Fibroblast of skin of left biceps (primary cell): ENCODE measurements at regions not wholly inside any gene's neighbourhood (a gene's known extent, or its start where the extent isn't known, plus 50 kb on each side); places are given as distances from the start of the nearest gene placed in this dataset.

Source experiments
- DNase-seq, 2 experiments: peaks; one replicate each; pipeline ENCODE4 v3.0.0-alpha.2; 2013; ENCODE audit warnings: low read depth in 2 of 2

DNA sequence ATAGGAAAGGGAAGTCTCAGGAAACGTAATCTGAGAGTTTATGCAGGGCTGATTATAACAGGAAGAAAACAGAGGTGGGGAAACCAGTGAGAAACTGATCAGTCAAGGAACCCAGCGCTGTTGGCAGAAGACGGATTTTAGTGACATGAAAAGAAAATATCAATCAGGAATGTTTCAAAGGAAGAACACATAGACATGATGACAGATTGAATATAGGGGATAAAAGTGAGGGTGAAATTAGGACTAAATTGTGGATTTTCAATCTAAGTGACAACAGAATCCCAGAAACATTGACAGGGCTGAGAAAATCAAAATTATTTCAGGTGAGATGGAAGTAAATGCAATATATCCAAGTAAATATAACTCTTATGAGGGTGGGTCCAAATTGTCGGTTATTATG is 199.8 kb upstream of the CCDC150 start:
- no peak for DNase-seq

DNA sequence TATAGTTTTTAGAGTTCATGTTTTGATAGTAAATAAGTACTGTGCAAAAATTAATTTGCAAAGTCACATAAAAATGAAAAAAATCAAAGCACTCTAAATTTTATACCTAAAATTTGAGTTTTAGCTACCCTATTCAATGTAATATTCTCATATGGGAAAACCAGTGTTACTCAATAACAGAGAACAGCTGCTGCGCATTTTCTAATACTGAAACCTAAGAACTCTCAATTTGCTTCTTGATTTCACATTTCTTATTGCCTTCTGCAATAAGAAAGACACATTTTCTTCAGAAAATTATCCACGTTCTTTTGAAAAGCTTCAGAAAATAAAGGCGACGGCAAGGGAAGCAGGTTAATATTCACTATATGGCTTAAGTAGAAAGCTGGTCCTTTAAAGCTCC is 199.1 kb upstream of the CCDC150 start:
- no peak for DNase-seq

DNA sequence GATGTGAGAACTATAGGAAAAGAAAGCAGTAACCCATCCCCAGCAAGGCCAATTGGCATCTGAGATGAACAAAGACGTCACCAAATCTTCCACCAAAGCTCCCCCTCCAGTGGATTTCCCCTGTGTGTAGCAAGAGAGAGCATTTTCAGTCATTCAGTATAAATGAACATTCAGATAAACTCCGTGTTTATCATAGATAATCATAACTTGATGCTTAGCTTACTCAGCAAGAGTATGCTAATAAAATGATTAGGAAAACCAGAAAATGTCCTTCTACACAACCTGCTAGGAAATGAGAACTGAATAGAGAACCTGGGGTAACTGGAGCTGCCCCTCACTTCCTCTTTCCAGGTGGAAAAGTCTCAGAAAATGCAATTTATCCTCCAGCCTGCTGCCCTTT is 198.0 kb upstream of the CCDC150 start:
- DNase-seq = no peak

DNA sequence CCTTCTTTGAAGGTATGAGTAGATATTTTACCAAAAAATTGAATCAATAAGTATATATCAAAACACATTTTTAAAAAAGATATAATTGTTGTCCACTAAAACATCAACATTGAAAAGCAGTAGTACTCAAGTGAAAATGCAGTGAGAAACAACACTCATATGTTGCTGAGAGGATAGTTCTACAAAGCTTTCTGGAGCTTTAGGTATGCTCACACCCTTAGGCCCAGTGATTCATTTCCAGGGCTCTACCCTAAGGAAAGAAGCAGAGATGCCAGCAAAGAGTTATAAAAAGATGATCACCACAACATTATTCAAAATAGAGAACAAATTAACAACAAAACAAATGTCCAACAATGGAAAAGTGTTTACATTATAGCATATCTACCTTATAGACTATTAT is 197.3 kb upstream of the CCDC150 start:
- DNase-seq = no peak

DNA sequence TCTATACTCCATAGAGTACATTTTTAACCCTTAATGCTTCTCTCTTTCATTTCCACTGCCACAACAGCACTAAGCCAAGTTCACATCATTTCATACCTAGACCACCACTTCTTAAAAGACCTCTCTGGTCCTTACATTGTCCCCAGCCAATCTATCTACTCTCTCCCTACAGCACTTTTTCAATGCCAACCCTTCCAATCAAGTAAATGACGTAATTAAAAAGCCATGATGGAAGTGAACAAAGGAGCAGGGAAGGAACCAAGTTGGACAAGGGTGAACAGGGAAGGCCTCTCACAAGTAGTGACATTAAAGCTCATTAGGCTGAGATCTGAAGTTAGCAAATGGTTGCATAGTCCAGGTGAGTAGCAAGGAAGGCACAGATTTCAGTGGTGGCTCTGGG is 195.1 kb upstream of the CCDC150 start:
- no peak for DNase-seq

DNA sequence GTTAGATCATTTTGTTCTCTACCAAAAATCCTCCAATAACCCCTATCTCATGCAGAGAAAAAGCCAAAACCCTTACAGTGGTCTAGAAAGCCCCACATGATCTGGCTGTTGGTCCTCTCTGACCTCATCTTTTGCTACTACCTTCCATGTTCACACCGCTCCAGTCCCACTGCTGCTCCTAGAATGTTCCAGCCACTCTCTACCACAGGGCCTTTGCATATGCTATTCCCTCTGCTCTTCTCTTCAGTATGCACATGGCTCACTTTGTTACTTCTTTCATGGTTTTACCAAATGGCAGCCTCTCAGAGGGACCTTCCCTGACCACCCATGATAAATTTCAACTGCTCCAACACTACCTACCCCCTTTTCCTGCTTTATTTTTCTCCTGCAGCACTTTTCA is 193.5 kb upstream of the CCDC150 start:
- no peak for DNase-seq

DNA sequence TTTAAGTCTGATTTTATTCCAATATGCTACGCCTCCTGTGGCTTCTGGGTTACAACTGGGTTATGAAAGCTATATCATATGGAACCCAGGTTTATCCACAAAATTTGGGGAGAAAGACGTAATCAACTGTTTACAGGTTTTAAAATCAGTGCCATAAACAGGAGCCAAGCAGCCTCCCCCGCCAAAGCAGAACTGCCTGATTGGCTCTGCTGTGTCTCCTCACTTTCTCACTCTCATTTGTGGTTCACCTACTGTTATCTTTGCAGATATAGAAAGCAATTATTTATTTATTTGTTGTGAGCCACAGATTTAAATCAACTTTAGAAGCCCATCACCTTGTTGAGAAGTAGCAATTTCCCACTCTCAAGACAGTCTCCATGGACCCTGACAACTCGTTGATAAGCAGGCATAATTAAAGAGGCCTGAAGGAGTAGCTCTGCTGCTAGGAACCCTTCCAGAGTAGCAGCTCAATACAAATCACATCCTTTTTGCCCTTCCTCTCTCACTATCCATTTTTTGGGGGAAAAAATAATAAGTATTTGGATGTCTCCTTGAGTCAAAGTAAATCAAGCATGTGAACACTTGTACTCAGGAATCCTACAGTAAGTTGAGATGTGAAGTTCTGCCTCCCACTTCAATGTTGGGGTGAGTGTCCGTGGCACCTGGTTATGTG is 191.0 kb upstream of the CCDC150 start:
- no peak for DNase-seq

DNA sequence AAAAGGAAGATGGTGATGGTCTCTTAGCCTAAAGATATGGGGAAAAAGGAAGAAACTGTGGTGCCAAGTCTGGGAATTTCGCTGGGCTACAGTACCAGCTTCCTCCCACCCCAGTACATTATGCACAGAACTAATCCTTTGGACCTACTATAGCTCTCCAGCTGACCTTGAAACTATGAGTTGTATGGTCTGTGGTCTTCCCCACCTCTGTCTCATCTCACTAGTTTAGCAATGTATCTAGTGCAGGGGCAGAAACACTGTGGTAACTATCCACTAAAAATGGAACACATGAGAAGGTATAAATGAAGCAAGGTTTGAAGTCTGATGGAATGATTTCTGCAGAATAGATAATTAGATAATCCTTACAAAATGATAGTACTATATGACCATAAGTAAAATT is 190.4 kb upstream of the CCDC150 start:
- DNase-seq = no peak

DNA sequence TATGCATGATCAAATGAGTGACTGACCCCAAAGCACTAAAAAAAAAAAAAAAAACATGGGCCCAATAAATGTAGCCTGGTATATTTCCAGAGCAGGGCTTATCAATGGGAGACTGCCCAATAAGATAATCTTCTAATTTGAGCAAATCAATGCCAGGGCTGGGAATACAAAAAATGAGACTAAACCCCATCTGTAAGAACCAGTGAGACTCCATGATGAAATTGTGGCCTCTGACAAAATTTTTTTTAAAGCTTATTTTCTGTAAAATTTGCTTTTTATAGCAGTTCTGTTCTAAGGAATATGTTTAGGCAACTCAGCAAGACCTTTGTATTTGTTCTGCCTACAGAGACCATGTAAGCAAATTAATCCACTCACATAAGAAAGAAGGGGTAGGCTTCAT is 186.8 kb upstream of the CCDC150 start:
- no peak for DNase-seq

DNA sequence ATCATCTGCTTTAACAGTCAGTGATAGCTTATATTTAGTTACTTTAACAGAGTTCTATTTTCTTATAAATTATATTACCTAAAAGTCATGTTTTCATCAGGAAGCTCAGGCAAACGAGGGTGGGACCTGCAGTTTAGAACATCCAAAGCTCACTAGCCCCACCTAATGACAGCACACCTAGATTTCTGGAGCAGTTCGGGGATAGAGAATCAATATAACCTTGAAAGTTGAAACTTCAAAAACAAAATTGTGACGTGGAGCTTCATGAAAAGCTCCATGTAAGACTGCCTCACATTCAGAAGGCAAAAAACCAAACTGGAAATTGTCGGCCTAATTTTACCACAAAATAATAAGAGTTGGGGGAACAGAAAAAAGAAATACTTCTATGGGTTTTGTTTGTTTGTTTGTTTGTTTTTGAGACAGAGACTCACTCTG is 185.9 kb upstream of the CCDC150 start:
- DNase-seq = peak; percentile 22 to 23

DNA sequence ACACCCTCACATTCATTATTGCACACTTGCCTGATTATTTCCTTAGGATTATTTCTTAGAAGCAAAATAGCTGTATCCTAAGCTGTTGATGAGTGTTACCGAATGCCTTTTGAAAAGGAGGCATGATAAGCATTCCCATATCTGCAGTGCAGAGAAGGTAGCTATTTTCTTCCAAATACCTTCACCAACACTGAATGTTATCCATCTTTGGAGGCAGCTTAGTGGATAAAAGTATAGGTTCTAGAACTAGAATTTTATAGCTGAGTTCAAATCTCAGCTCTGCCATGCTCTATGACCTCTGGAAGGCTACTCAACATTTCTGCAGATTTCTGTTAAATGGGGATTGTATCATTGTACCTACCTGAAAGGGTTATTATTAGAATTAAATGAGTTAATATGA is 185.0 kb upstream of the CCDC150 start:
- no peak for DNase-seq

DNA sequence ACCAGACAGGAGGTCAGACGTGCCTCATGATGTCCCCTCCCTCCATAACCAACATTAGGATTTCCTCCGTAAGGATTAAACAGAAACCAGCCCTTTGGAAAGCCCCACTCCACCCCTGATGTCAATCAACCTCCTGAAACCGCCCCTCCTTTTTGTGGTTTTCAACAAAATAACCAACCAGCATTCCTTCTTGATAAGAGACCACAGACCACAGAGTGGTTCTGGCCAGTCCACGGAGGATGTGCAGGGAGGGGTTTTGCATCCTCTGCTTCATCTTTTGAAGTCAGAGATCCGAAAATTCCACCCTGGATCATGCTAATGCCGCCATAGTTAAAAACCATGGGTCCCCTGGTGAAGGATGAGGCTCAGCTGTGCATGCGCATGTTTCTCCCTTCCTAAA is 180.0 kb upstream of the CCDC150 start:
- DNase-seq = no peak

DNA sequence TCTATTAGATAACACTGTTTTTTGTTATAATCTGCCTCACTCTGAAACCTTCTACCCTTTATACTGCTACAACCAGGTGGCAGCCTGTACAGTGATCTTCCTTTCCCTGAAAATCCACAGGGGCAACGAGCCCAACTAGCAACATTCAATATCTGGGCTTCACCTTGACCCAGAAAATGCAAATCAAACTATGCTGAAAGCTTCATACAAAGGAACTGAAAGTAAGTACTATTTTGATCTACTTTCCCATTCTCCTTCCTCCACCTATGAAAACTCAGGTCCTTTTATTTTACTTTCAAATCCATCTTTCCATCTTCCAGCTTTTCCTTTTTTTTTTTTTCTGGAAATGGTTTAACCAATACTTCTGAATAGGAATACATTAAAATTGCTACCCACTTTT is 175.8 kb upstream of the CCDC150 start:
- no peak for DNase-seq

DNA sequence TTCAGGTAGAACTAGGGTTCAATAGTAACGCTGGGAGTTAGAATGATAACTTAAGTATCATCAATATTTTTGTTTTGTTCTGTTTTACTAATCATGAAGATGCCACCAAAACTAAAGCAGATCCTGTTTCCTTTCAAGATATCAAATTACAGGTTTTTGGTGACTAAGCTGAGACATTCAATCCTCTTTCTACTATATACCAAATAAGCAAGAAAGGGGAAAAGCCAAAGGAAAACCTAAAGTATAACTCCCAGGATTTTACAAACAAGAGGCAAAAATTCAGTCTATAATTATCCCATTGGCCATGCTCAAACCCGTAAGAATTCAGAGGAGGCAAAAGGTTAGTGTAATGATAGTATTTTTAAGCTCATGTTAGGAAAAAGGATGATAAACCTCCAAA is 175.2 kb upstream of the CCDC150 start:
- no peak for DNase-seq

DNA sequence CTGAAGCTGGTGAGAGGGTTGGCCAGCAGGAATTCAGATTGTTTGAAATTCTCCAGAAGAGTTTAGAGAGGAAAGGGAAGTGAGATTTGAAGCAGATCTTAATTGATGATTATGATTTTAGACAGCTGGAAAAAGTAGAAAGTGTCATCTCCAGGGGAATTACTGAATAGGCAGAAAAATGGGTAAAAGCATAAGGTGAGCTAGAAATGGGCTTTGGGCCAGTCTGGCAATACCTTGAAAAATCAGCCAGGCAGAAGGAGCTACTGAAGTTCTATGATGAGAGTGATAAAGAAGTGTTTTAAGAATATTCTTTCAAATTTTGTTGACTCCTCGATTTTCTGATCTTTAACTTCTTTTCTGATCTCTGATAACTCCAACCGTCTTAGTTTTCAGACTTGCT is 172.9 kb upstream of the CCDC150 start:
- DNase-seq = no peak

DNA sequence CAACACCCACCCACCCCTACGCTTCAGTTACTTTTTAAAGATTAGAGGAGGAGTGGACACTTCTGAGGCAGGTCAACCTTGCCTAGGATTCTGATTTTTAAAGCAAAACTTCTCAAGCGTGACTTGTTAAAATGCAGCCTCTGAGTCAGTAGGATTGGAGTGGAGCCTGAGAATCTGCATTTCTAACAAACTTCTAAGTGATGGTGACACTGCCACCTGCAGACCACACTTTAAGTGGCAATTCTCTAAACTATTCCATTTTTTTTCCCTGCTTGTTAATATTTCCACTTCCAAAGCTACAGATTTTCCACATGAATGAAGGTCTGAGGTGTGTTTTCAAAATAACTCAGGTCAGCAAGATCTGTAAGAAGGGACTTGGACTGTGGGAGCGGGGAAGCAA is 171.1 kb upstream of the CCDC150 start:
- DNase-seq = no peak

DNA sequence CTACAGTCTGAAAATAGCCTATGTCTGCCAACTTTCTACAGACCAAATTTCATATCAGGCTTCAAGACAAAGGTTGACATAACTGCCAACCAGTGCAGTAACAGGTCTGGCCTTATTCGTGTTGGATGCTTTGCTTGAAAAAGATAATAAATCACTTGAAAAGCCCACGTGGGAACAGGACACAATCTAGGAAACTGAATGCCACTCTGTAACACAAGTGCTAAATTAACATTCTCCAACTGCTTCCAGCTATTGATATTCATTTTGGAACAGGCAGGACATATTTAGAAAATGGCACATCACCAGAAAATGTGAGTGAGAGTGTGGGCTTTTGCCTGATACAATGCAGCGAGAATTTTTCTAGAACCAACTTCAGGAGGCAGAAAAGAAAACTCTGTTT is 165.9 kb upstream of the CCDC150 start:
- no peak for DNase-seq

DNA sequence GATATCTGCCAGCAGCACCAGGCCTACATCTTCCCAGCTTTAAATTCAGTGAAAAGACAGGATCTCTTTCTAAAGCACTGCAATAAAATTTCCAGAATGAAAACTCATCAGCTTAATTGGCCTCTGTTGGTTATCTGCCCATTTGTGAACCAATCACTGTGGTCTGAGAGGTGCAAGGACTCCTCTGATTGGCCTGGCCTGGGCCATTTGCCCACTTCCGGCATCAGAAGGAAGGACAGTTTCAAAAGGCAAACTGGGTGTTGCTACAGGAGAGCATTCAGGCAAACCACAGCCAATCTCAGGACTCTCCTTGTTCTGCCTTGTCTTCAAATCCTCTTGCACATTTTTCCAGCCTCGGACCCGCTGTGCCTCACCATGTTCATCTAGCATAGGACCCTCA is 163.9 kb upstream of the CCDC150 start:
- DNase-seq = no peak

DNA sequence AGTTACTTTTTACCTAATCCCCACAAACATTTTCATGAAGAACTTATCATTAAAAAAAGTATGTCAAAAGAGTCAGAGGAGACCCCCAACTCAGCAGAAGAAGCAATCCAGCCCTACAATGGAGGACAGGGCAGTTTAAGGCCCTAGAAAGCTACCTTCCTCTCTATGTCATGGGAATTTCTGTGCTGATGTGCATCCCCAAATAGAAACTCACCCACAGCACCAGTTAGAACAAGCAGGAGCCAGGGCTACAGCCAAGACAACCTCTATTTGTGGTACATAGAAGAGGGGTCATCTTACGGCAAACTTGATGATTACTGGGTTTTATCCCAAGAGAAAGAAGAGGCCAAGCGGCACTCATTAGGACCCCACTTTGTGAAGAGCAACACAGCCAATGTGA is 160.9 kb upstream of the CCDC150 start:
- no peak for DNase-seq

DNA sequence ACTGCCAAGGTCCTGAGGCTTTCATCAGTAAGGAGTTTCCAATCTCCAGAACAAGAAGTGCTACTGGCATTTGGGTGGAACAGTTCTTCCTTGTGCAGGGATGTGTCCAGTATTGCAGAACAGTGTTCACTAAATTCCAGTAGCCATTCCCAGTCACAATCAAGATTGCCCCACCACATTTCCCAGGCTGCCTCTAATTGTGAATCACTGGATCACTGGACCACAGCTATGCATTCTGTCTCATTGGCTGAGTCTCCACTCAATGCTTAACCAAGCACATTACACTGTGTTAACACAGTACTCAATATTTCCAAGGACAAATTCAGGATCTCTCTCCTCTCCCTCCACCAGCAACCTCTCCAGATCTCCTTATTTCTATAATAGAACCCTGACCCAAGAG is 160.2 kb upstream of the CCDC150 start:
- peak; percentile 31 to 32 for DNase-seq

DNA sequence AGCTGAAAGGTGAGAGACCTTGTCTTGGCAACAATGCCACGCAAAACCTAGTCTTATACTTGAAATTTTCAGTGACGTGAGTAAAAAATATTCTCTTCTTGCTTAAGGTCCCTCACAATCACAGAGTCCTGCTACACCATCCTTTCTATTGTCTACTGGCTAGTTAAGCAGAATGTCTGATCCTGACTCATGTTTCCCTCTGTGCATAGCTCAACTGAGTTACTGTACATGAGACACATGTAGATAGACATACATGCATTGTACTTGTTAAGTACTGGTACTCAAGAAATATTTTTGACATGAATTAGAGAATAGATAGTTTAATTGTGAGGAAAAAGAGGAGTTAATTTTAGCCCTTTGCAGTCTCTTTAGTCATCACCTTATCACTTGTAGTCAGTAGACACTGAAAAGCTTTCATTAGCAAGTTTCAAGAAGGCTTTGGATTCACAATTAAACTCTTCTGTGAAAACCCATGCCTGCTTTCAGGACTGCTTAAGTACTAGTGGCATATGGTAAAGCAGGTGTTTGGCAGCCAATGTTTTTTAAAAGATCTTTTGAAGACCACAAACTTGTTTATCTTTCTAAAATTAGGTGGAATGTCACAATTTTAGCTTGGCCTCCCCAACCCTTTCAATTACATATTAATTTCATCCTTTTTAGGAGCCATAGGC is 158.7 kb upstream of the CCDC150 start:
- no peak for DNase-seq

DNA sequence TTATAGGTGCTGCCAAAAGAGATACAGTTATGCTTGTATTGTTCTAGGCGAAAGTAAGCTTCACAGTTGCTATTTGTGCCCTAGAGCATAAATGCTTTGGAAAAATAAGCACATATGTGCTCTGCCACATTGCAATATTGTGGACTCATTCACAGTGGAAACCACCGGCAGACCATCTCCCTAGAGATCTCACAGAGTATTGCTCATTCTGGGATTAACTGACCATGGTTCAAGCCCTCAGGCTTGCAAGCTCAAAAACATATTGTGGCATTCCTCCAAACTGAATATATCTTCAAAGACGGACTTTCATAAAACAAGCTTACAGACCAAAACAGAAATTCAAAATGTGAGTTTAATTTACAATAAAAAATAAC is 158.2 kb upstream of the CCDC150 start:
- peak; percentile 31 to 34 for DNase-seq

DNA sequence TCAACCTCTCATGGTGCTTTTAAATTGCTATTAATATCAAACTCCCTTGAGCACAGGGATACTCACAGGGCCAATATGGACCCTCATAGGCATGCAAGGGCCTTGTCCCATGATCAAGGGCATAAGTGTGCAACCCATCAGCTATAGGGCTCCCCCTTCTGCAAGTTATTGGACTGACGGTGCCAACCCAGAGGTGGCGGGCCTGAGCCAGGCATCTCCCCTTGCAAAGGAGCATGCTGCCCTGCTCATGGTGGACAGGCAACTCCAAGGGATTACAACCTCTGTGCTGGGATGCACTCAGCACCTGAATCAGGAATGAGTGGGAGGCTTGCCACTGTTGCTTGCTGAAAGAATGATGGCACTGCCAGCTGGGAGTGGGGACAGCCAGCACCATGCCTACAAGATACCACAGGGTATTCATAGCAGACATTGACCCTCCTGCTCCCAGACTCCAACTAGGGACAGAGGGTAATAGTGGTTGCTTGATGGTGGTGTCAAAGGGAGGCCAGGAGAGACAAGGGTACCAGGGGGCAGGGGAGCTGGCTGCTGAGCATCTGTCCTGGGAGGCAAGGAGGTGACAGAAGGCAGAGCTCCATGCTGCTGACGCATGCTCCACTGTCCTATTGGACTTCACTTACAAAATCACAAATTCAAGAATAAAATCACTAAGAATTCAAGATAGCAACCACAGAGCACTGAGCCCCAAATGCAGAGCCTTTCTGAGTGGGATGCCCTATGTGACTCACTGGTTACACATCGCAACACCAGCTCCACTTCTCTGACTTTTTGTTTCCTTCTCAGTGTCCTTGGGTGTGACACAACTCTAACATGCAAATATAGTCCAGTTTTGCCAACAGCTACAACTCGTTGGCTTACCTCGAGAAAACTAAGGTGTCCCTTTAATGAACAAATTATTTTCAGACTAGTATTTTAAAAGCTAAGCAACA is 157.1 kb upstream of the CCDC150 start:
- DNase-seq = no peak
